Panc1 (cell line): ENCODE measurements at regions not wholly inside any gene's neighbourhood (a gene's known extent, or its start where the extent isn't known, plus 50 kb on each side); places are given as distances from the start of the nearest gene placed in this dataset.

Experiments
- CTCF ChIP-seq: fragments of 450-650 bp; IDR thresholded peaks from 2 replicates; pipeline ENCODE4 v1.5.1; 2017; ENCODE audit warnings: mild to moderate bottlenecking
- POLR2AphosphoS5 ChIP-seq: IDR thresholded peaks from 2 replicates; pipeline ENCODE4 v1.6.1; 2012; ENCODE audit warnings: mild to moderate bottlenecking, low read depth, low read length, moderate library complexity
- SIN3A ChIP-seq: IDR thresholded peaks from 2 replicates; pipeline ENCODE4 v1.6.1; 2012; ENCODE audit warnings: low read depth, mild to moderate bottlenecking, low read length, moderate library complexity, borderline replicate concordance; ENCODE audit not compliant: insufficient read depth
- TCF7L2 ChIP-seq: IDR thresholded peaks from 2 replicates; pipeline ENCODE4 v1.6.1; 2011; ENCODE audit warnings: mild to moderate bottlenecking, low read depth, low read length, inconsistent platforms

GRCh38 chr13:105346141-105346775, 1189.2 kb downstream of the EFNB2 start:
- no peak for TF ChIP-seq CTCF
- no peak for TF ChIP-seq POLR2AphosphoS5
- TF ChIP-seq TCF7L2, result no peak
- TF ChIP-seq SIN3A, result no peak
